HEK293 (cell line): ENCODE measurements at regions not wholly inside any gene's neighbourhood (a gene's known extent, or its start where the extent isn't known, plus 50 kb on each side); places are given as distances from the start of the nearest gene placed in this dataset.

Experiments
- CTCF ChIP-seq: fragments of 450-650 bp; formaldehyde crosslinking; IDR thresholded peaks from 2 replicates; pipeline ENCODE4 v1.5.1; 2016; ENCODE audit warnings: missing biosample characterization, missing genetic modification characterization
- PBX3 ChIP-seq: sonication (generic); formaldehyde crosslinking; IDR thresholded peaks from 2 replicates; pipeline ENCODE4 v1.8.1; 2022; ENCODE audit warnings: mild to moderate bottlenecking, moderate library complexity, missing genetic modification reagents
- RBAK ChIP-seq: fragments of 450-650 bp; formaldehyde crosslinking; IDR thresholded peaks from 2 replicates; pipeline ENCODE4 v1.5.1; 2016; ENCODE audit warnings: missing biosample characterization, missing genetic modification characterization
- ZNF138 ChIP-seq: fragments of 450-650 bp; formaldehyde crosslinking; IDR thresholded peaks from 2 replicates; pipeline ENCODE4 v1.5.1; 2016; ENCODE audit warnings: missing biosample characterization, missing genetic modification characterization, borderline replicate concordance
- ZNF354C ChIP-seq: fragments of 450-650 bp; formaldehyde crosslinking; IDR thresholded peaks from 2 replicates; pipeline ENCODE4 v1.5.1; 2016; ENCODE audit warnings: missing biosample characterization, missing genetic modification characterization, low read depth, borderline replicate concordance
- ZNF624 ChIP-seq: fragments of 450-650 bp; formaldehyde crosslinking; IDR thresholded peaks from 2 replicates; pipeline ENCODE4 v1.5.1; 2017; ENCODE audit warnings: missing biosample characterization, missing genetic modification characterization
- ZNF677 ChIP-seq: fragments of 450-650 bp; IDR thresholded peaks from 2 replicates; pipeline ENCODE4 v1.5.0; 2018; ENCODE audit warnings: missing biosample characterization, mild to moderate bottlenecking, missing genetic modification characterization, moderate library complexity
- ZSCAN30 ChIP-seq: fragments of 450-650 bp; IDR thresholded peaks from 2 replicates; pipeline ENCODE4 v1.5.1; 2018; ENCODE audit warnings: missing biosample characterization, mild to moderate bottlenecking, missing genetic modification characterization, moderate library complexity
- TF ChIP-seq, protein P1 (sequence below): fragments of 450-650 bp; formaldehyde crosslinking; IDR thresholded peaks from 2 replicates; pipeline ENCODE4 v1.5.1; 2017; ENCODE audit warnings: missing biosample characterization, mild to moderate bottlenecking, missing genetic modification characterization, moderate library complexity

DNA sequence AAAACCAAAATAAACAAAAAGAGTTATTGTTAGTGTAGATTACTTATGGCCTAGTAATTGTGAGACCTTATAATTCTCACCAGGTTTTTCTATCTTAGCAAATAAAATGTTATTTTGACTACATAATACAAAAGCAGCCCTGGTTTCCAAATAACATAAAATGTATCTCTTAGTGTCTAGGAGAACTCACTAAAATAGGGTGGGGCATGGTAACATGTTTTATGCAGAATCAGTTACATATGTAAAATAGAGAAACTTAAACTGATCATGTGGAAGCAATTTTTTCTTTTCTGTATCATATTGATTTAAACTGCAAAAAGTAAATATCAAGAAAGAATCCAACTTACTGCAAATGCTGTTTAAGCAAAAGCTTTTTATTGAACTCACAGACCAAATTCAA is 431.1 kb upstream of the ALCAM start:
- no peak for TF ChIP-seq RBAK (tag by site-specific recombination)
- no peak for TF ChIP-seq PBX3 (CRISPR knock-in tag)
- no peak for TF ChIP-seq ZSCAN30 (tag by site-specific recombination)
- TF ChIP-seq, protein P1, sequence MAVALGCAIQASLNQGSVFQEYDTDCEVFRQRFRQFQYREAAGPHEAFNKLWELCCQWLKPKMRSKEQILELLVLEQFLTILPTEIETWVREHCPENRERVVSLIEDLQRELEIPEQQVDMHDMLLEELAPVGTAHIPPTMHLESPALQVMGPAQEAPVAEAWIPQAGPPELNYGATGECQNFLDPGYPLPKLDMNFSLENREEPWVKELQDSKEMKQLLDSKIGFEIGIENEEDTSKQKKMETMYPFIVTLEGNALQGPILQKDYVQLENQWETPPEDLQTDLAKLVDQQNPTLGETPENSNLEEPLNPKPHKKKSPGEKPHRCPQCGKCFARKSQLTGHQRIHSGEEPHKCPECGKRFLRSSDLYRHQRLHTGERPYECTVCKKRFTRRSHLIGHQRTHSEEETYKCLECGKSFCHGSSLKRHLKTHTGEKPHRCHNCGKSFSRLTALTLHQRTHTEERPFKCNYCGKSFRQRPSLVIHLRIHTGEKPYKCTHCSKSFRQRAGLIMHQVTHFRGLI (tag by site-specific recombination) = no peak
- no peak for TF ChIP-seq ZNF138 (tag by site-specific recombination)
- no peak for TF ChIP-seq ZNF677 (tag by site-specific recombination)
- no peak for TF ChIP-seq CTCF (tag by site-specific recombination)
- no peak for TF ChIP-seq ZNF624 (tag by site-specific recombination)
- TF ChIP-seq ZNF354C (tag by site-specific recombination) = no peak
